ENCODE measurements at regions not wholly inside any gene's neighbourhood (a gene's known extent, or its start where the extent isn't known, plus 50 kb on each side); places are given as distances from the start of the nearest gene placed in this dataset.

DNA sequence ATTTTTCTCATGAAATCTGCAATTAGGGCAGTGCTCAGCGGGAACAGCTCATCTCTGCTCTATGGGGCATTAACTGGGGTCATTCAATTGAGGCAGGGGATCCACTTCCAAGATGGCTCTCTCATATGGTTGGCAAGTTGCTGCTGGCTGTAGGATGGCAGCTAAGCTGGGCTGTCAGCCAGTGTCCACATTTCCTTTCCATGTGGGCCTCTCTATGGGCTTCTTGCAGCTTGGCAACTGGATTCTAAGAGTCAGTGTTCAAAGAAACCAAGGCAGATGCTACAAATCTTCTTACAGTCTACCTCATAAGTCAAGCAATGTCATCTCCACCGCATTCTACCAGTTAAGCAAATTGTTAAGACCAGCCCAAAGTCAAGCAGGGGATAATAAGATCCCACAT is 50.3 kb upstream of the TMCC3 start:
- TF ChIP-seq, protein P1, sequence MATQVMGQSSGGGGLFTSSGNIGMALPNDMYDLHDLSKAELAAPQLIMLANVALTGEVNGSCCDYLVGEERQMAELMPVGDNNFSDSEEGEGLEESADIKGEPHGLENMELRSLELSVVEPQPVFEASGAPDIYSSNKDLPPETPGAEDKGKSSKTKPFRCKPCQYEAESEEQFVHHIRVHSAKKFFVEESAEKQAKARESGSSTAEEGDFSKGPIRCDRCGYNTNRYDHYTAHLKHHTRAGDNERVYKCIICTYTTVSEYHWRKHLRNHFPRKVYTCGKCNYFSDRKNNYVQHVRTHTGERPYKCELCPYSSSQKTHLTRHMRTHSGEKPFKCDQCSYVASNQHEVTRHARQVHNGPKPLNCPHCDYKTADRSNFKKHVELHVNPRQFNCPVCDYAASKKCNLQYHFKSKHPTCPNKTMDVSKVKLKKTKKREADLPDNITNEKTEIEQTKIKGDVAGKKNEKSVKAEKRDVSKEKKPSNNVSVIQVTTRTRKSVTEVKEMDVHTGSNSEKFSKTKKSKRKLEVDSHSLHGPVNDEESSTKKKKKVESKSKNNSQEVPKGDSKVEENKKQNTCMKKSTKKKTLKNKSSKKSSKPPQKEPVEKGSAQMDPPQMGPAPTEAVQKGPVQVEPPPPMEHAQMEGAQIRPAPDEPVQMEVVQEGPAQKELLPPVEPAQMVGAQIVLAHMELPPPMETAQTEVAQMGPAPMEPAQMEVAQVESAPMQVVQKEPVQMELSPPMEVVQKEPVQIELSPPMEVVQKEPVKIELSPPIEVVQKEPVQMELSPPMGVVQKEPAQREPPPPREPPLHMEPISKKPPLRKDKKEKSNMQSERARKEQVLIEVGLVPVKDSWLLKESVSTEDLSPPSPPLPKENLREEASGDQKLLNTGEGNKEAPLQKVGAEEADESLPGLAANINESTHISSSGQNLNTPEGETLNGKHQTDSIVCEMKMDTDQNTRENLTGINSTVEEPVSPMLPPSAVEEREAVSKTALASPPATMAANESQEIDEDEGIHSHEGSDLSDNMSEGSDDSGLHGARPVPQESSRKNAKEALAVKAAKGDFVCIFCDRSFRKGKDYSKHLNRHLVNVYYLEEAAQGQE (IDR thresholded peaks at IDR 0.05; ENCODE audit: insufficient read depth in 1 of 2, low read depth in 2 of 2, low read length in 2 of 2), result no peak
- no peak for TF ChIP-seq POLR2AphosphoS5 (IDR thresholded peaks at IDR 0.05; ENCODE audit: low read depth, low read length)
- no peak for TF ChIP-seq TAF1 (IDR thresholded peaks at IDR 0.05; ENCODE audit: borderline replicate concordance, insufficient read depth, low read length)
- TF ChIP-seq SIN3A (IDR thresholded peaks at IDR 0.05; ENCODE audit: borderline replicate concordance, insufficient read depth, low read length), result no peak

All from PFSK-1 (cell line).